NCI-H526 (cell line): ENCODE measurements at regions not wholly inside any gene's neighbourhood (a gene's known extent, or its start where the extent isn't known, plus 50 kb on each side); places are given as distances from the start of the nearest gene placed in this dataset.

Experiments used
- DNase-seq, 2 experiments: peaks; one replicate each; lab custom pipeline; 2025; lab: John Stamatoyannopoulos, UW

DNA sequence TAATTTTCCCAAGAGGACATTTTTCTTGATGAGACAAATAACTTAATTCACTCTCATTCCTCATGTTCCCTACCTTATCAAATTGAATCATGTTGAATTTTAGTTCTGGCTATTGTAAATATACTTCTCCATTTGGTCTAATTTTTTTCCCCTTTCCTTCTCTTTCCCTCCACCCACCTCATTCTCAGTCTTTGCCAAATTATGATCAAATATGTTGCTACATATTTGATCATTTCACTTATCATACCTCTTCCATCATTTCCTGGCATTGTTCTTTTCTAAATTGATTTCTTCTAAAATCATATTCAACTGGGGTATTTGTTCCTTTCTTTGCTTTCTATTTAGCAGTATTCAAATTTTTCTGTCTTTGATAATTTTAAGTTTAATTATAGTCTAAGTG is 52.3 kb downstream of the HDGFL1 start:
- DNase-seq: no peak

DNA sequence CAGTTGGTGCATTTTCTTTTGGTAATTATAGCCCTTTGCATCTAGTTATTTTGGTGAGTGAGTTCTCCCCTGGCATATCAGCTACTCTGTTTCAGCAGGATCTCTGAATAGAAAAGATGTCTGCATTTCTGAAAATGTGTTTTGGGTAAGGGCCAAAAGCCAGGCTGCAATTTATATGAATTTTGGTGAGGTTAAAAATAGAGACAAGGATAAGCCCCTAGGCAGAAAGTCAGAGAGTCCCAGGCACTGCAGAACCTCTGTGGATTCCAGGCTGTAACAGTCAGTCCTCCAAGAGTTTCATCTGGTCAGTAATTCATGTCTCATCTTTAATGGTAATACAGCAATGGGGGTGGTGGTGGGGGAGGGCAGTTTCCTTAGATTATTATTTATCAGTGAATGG is 53.0 kb downstream of the HDGFL1 start:
- no peak for DNase-seq

DNA sequence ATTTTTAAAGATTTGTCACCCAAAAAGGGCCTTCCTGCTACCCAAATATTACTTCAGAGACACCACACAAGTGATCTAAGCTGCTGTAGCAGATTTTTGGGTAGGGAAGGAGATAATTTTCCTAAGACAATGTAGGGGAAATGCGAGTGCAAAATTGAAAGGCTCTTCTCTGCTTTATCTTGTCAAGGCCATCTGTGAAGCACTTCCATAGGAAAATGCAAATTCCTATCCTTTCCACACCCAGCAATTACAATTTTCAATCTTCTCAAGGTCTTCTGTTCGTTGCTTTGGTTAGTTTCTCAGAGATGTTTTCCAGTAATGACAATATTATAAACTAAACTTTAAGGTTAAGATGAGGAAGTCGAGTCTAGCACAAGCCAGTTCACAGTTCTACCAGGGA is 53.4 kb downstream of the HDGFL1 start:
- DNase-seq: no peak

DNA sequence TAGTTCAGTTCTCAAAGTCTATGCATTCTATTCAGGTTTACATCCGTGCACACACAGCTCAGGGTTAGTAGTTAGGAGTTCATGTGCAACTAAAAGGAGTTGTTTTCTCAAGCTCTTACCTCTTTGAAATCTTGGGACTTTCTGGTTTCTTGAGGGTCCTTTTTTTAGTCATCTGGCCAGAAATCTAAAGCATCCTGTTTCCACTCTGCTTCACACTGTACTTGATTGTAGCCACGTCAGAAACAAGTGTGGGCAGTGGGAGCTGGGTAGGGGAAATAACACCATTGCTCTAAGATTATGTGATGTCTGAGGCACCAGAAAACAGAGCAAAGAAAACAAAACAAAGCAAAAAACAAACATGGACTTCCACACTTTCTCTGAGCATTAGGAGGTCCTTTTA is 58.3 kb downstream of the HDGFL1 start:
- no peak for DNase-seq

DNA sequence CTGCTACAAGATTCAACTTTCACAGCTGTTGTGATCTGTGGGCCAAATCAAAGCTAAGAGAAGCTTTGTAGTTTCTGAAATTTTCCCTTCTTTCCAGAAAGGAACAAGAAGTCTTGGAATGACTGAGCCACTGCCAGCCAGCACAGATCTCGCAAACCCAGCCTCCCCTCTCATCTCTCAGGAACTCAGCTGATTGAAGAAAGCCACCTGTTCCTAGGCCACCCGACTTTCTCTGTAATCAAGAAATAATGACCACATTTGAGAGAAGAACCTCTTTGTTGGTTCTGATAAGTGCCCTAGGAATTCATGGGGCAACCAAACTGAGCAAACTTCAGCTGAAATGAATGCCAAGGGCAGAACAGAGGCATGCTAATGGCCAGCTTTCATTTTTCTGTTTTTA is 61.7 kb downstream of the HDGFL1 start:
- no peak for DNase-seq

DNA sequence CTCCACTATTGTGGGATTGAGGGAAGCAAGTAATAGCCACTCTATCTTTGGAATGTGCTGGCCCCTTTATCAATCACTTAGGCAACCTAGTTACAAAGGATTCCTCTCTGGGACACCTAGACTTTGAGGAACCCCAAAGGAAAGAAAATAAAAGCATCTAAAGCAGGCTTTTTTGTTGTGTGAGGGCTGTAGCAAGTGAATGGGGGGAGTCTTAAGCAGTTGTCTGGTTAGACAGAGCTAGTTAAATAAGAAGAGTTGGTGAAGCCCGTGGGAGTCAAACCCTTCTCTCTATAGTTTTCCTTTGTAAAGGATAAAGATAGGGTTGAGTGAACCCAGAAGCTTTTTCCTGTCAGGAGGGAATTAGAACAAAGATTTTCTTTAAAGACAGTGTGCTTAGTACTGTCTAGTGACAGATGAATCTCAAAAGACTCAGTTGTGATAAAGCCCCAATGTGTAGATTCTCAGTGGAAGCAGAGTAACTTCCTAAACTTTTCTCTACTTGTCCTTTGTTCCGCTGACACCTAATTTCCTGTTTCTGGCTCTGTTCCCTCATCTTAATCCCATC is 63.3 kb downstream of the HDGFL1 start:
- no peak for DNase-seq

DNA sequence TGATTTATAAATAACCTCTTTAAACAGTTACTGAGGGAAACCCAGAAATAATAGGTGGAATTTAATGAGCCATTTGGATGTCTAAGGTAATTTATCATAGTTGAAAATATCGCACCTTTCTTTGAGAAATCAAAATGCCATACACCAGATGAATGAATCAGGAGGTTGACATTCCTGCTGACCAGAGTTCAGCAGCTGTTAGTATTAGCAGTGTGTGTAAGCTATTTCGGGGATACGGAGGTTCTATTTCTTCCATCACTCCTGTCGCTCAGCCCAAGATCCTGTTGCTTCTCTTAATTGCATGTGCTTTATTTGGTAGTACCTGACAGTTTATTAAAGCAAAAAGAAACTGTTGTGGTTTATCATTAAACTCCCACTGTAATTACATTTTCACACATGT is 67.1 kb downstream of the HDGFL1 start:
- no peak for DNase-seq

DNA sequence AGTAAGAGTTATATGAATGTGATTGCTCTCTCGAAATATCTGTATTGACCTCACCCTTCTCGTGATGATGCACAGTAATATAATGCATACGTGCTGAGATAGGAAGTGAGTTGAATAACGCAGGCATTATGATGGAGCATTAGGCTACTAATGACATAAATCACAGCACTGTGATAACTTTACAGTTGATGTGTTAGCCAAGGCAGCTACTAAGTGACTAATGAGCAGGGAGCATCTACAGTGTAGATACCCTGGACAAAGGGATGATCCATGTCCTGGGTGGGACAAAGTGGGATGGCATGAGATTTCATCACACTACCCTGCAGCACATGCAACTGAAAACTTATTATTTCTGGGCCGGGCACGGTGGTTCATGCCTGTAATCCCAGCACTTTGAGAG is 68.4 kb downstream of the HDGFL1 start:
- no peak for DNase-seq

DNA sequence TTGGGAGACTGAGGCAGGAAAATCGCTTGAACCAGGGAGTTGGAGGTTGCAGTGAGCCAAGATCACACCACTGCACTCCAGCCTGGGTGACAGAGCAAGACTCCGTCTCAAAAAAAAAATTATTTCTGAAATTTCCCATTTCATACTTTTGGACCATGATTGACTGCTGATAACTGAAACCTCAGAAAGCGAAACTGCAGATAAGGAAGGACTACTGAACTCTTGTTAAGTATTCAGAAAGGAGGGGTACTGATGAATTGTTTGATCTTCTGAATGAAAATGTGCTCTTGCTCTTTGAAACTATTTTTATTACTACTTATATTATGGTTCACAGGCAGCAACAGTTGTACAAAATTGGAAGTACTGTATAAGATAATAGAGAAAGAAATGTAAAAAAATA is 69.0 kb downstream of the HDGFL1 start:
- no peak for DNase-seq

DNA sequence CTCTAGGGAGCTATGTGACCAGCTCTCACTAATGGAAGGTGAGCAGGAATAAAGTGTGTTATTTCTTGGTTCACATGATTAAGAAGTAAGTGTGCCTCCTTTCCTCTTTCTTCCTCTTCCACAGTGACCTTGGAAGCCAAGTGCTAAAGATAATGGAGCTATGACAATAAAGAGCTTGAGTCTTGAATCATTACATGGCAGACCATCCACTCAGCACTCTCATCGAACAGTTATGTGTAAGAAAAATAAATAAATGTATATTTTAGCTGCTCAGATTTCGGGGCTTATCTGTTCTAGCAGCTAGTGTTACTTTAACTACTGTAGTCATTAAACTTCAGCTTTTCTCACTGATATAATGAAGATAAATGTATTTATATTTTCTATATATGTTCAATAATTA is 72.9 kb downstream of the HDGFL1 start:
- no peak for DNase-seq

DNA sequence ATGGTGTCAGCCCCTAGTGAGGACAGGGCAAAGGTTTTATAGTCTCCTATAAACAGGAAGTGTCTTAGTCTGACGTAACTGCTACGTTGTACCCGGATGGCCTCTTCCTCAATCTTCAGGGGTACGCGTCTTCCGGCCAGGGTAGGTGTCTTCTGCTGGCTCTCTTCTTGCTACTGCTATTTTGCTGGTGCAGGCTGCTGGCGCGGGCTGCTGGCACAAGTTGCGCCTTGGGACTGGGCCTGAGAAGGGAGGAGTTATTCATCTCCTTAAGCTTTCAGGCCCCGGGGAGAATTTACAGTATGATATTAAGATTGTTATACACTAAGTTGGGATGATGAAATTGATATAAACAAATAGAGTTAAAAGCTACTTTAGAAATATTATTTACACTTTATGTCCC is 74.4 kb downstream of the HDGFL1 start:
- no peak for DNase-seq

DNA sequence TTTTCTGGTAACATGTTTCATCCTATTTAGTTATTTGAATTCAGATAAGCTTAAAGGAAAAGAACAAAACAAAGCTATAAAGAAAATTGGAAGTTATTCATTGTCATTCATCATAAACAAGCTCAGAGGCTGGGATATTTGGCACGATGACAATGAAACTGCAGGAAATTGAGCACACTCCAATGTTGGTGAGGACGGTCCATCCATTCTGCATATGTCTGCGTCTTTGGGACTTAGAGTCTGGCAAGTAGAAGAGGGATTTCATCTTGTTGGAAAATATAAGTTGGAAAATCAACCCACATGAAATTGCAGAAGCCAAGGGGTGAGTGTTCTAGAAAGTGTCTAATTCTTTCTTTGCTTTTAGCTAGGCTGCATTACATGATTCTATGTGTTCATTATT is 78.4 kb downstream of the HDGFL1 start:
- no peak for DNase-seq

DNA sequence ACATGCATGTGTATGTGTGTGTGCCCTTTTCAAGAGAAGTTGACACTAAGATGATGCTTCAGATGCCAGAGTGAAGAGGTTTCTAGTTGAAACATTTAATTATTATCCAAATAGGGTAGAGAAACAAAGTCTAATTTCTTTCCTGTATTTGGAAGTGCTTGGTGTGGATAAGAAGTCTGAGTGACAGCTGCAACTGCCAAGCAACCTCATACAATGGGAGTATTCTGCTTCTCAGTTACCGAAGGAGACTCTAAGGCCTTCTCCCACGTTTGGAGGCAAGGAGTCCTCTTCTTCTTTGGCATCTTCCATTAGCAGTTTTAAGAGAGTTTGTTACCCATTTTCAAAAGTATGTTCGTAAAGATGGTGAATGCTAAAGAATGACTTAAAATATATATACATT is 82.4 kb downstream of the HDGFL1 start:
- DNase-seq: no peak

DNA sequence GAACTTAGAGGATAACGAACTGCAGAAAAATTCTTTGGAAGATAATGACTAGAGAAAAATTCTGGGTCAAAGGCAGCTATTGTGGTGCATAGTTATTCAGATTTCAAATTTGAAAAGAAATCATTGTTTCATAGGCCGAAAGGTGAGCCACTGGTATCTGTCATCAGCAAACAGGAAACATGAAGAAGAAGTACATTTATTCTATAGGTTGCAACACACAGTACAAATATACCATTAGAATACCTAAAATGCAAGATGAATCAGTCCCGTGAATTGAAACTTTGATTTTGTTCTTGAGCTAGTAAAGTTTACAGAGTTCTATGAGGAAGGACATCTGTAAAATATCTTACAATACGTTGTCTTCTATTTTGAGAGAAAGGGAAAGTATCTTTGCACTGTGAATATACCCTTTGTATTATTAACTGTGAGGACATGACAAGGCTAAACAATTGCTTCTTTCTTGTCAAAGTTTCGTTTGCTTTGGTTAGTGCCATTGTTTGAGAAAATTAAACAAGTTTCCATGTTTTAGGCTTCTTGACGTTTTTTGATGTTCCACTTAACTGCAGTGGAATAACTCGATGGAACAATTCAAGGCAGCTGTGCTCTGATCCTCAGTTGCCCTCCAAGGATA is 84.7 kb downstream of the HDGFL1 start:
- DNase-seq: no peak

DNA sequence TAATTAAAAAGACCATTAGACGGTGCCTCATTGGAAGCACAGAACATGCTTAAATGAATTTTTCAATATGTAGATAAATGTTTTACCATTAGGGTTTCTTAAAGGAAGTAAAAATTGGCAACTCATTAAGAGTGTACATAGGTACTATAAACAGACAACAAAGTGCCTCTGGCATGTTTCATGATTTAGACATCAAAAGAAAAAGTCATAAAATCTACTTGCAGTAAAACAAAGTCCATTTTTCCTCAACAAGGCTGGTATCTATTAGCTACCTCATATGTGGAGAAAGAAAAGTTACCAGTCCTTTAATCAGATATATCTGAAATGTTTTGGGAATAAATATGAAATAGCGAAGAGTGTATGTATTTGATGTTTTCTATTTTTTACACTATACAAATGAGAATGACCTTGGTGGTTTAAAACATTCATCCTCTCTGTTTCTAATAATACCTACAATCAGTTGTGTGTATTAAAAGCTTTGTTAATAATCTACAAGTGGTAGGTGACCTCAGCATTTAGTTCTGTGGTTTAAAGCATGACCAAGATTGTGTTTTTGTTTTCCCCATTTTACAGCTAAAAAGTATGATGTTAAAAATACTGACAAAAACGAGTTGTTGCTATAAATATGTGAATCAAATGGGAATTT is 87.5 kb downstream of the HDGFL1 start:
- DNase-seq: no peak

DNA sequence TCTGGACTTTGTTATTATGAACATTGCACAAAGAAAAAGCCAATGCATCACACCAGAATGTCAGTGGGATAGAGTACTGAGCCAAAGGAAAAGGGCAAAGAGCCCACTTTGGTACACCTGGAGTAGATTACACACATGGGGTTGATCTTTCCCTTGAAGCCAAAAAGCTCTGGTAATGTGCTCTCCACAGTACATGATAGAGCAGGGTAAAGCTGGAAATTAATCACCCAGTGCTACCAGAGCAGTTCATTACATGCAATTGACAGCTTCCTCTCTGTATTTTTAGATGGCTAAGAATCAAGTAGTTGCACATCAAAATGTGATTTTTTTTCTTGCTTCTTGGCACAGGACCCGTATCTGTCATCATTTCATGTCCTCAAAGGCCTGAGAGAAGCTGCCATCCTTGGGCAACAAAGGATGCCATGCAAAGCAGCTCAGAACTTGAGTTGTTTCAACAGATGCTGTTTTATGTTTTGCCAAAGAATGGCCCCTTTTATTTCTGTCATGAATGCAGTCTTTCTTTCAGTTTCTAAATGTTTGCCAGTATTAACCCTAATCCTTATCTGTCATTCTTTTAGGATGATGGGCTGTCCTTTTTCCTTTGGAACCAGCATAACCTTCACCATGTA is 88.1 kb downstream of the HDGFL1 start:
- DNase-seq: peak; percentile 59 to 64

DNA sequence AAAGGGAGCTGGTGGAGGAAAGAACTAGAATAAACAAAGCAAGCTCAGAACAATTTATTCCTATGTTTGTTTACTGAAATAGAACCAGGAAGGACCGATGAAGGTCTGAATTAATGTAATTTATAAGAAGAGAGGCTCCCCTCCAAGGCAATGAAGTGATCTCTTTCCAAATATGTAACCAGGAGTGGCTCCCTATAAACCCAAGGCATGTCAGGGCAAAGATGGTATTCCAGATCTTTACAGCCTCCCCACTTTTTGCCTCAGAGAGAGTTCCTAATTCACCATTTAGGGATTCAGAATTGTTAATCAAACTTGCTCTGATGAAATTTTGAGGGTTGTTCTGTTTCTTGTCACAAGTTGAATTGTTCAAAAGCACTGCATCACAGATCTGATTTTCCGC is 88.8 kb downstream of the HDGFL1 start:
- DNase-seq: no peak

DNA sequence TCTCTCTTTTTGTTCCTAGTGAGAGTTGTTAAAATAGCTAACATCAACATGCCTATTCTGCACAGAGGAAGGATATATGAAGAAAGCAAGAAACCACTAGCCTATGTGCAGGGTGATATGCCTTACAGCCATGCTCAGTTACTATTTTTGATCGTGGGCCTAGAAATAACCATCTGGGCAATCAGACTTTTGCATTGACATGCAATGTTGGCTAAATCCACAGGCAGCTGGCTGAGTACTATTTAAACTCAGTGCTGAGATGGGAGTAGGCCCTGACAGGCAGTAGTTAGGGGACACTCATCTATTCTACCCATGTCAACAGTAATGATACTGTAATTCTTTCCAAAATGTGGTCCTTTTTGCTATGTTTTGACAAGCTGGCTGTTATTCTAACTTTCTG is 89.6 kb downstream of the HDGFL1 start:
- no peak for DNase-seq

DNA sequence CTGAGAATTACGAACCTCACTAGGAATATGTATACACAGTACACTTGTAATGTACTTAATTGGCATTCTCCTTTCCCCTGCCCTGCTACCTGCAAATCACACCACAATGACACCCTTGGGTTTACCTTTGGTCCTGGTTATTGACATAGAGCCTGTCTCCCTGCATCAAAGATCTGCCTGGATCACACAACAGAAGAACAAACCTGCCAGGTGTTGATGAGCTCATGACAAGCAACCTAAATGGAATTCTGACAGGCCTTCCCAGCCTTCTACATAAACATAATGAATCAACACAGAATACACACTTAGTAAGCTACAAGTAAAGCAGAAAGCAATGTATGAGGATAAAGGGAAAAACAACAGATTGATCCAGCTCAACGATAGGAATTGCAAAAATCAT is 95.6 kb downstream of the HDGFL1 start:
- no peak for DNase-seq

DNA sequence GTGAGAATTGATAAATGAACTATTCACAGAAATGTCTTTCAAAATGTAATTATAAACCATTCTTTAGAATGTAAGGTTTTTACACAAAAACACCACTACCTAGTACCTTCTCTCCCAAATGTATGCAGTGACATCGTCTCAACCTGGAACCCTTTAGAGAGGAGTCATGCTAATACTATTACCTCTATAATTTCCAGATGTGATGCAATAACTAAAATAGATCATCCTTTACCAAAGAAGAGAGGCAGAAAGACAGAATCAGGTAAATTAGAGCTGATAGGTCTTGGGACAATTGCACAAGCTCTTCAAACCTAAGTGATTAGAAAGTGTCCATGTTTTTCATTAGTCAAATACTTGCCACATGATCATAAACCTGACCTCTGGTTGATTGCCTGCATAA is 96.7 kb downstream of the HDGFL1 start:
- no peak for DNase-seq

DNA sequence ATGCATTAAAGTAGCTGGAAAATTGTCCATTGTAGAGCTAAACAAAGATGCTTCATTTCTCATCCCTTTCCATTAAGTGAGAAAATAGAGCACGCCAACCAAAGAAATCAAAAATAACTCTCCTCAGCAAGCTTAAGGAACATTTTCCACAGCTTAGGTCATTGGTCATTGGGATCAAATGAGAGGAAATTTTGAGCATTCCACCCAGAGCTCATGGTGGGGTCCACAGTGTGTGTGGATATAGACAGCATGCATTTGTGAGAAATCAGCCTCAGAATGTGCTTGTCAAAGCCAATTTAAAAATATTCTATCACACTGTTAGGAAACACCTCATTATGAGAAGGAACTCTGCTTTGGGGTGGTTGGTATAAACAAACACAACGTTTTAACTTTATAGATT is 97.2 kb downstream of the HDGFL1 start:
- no peak for DNase-seq

DNA sequence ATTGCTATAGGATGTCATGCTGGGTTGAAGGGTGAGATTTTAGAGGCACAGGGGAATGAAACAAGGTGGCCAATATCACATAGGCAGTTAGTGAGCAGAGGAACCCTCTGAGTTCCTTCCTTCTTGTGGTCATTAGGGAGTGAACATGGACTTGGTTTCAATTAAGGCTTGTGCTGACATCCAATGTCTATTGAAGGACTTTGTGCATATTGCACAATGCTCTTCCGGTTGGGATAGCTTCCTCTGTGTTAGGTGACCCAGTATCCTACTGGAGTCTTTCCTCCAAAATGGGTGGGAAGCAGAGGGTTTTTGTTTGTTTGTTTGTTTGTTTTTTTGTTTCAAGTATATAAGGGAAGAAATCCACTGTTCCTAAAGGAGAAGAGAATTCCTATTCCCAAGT is 98.5 kb downstream of the HDGFL1 start:
- DNase-seq: no peak

DNA sequence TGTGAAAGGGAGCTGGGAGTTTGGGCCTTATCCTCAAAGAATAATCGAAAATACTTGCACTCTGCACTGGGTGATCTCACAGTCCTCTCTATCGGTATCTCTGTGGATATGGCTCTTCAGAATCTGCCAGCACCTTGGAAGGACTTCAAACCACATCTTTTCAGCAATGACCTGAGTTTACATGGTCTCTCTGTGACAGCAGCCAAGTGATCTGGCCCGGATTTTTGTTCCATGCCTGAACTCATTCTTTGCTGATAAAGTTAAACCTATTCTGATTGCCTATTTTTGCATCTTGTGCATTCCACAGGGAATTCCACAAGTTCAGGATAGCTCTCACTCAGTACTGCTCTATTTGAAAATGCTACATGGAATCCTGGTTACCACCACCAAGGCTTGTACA is 98.9 kb downstream of the HDGFL1 start:
- no peak for DNase-seq

DNA sequence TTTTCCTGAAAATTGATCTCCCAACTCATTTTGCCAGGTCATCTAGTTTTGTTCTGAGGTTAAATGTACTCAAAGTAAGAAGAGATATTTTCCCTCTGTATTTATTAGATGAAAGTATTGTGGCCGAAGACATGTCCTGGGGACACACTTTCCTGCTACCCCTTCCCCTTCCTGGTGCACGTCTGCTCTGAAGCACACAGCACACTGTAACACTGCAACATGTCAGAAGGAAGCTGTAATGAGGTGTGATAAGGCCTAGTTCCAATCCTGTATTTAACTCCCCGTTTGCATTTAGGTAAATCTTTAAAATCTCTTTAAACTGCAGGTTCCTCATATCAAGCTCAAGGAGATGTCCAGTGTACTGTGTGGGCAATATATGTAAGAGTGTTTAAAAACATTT is 99.4 kb downstream of the HDGFL1 start:
- no peak for DNase-seq
